ENCODE measurements at regions not wholly inside any gene's neighbourhood (a gene's known extent, or its start where the extent isn't known, plus 50 kb on each side); places are given as distances from the start of the nearest gene placed in this dataset.

GRCh38 chr12:74910831-74911230 is 298.8 kb downstream of the KCNC2 start:
- DNase-seq: no peak
- Mint-ChIP-seq H3K27ac (ENCODE audit: unreplicated experiment) (no peak overlapping the region), H3K4me1 (ENCODE audit: low read depth, unreplicated experiment) (no peaks in the 10 kb centered on the region), H3K9me3 (ENCODE audit: low read depth, unreplicated experiment) (no peaks in the 10 kb centered on the region), H3K36me3 (ENCODE audit: insufficient read depth, unreplicated experiment) (no peaks in the 10 kb centered on the region), H3K4me3 (ENCODE audit: low read depth, unreplicated experiment) (no peak overlapping the region), H3K27me3 (ENCODE audit: unreplicated experiment) (no peaks in the 10 kb centered on the region)
- intact Hi-C loops (cut with micrococcal nuclease; ENCODE audit: unreplicated experiment): no loop called here
- no TSS peak for BruUV-seq (replicated peaks)
- CTCF ChIA-PET: no interaction called here
- no peak for TF ChIP-seq CTCF (IDR thresholded peaks at IDR 0.05; ENCODE audit: unreplicated experiment)

GRCh38 chr12:74914378-74914777 is 295.3 kb downstream of the KCNC2 start:
- Mint-ChIP-seq H3K27me3 (ENCODE audit: unreplicated experiment) (no peaks in the 10 kb centered on the region), H3K4me3 (ENCODE audit: low read depth, unreplicated experiment) (no peak overlapping the region), H3K36me3 (ENCODE audit: insufficient read depth, unreplicated experiment) (no peaks in the 10 kb centered on the region), H3K9me3 (ENCODE audit: low read depth, unreplicated experiment) (no peaks in the 10 kb centered on the region), H3K27ac (ENCODE audit: unreplicated experiment) (no peak overlapping the region), H3K4me1 (ENCODE audit: low read depth, unreplicated experiment) (no peaks in the 10 kb centered on the region)
- TF ChIP-seq CTCF (IDR thresholded peaks at IDR 0.05; ENCODE audit: unreplicated experiment): no peak
- BruUV-seq (replicated peaks): no TSS peak
- DNase-seq: no peak
- CTCF ChIA-PET: no interaction called here
- intact Hi-C loops (cut with micrococcal nuclease; ENCODE audit: unreplicated experiment): no loop called here

GRCh38 chr12:74915718-74916117 is 293.9 kb downstream of the KCNC2 start:
- intact Hi-C loops (cut with micrococcal nuclease; ENCODE audit: unreplicated experiment): no loop called here
- H3K4me1 Mint-ChIP-seq (ENCODE audit: low read depth, unreplicated experiment): no peaks in the 10 kb centered on the region
- no peak overlapping the region for H3K27ac Mint-ChIP-seq (ENCODE audit: unreplicated experiment)
- TF ChIP-seq CTCF (IDR thresholded peaks at IDR 0.05; ENCODE audit: unreplicated experiment): no peak
- H3K27me3 Mint-ChIP-seq (ENCODE audit: unreplicated experiment): no peaks in the 10 kb centered on the region
- H3K4me3 Mint-ChIP-seq (ENCODE audit: low read depth, unreplicated experiment): no peak overlapping the region
- no peak for DNase-seq
- CTCF ChIA-PET: no interaction called here
- H3K36me3 Mint-ChIP-seq (ENCODE audit: insufficient read depth, unreplicated experiment): no peaks in the 10 kb centered on the region
- no TSS peak for BruUV-seq (replicated peaks)
- H3K9me3 Mint-ChIP-seq (ENCODE audit: low read depth, unreplicated experiment): no peaks in the 10 kb centered on the region

- CTCF ChIA-PET: no interaction called here
- Mint-ChIP-seq H3K27ac (ENCODE audit: unreplicated experiment) (no peak overlapping the region), H3K9me3 (ENCODE audit: low read depth, unreplicated experiment) (no peaks in the 10 kb centered on the region), H3K4me1 (ENCODE audit: low read depth, unreplicated experiment) (no peaks in the 10 kb centered on the region), H3K27me3 (ENCODE audit: unreplicated experiment) (no peaks in the 10 kb centered on the region), H3K4me3 (ENCODE audit: low read depth, unreplicated experiment) (no peak overlapping the region), H3K36me3 (ENCODE audit: insufficient read depth, unreplicated experiment) (no peaks in the 10 kb centered on the region)
- no TSS peak for BruUV-seq (replicated peaks)
- intact Hi-C loops (cut with micrococcal nuclease; ENCODE audit: unreplicated experiment): no loop called here
- no peak for TF ChIP-seq CTCF (IDR thresholded peaks at IDR 0.05; ENCODE audit: unreplicated experiment)
- no peak for DNase-seq
These were observed 291.9 kb downstream of the KCNC2 start for GRCh38 chr12:74917743-74918142.

GRCh38 chr12:74918291-74918690 is 291.3 kb downstream of the KCNC2 start:
- no peaks in the 10 kb centered on the region for H3K9me3 Mint-ChIP-seq (ENCODE audit: low read depth, unreplicated experiment)
- intact Hi-C loops (cut with micrococcal nuclease; ENCODE audit: unreplicated experiment): no loop called here
- no peak for DNase-seq
- no peak overlapping the region for H3K27ac Mint-ChIP-seq (ENCODE audit: unreplicated experiment)
- no TSS peak for BruUV-seq (replicated peaks)
- no peaks in the 10 kb centered on the region for H3K27me3 Mint-ChIP-seq (ENCODE audit: unreplicated experiment)
- H3K4me3 Mint-ChIP-seq (ENCODE audit: low read depth, unreplicated experiment): no peak overlapping the region
- no peak for TF ChIP-seq CTCF (IDR thresholded peaks at IDR 0.05; ENCODE audit: unreplicated experiment)
- CTCF ChIA-PET: no interaction called here
- H3K4me1 Mint-ChIP-seq (ENCODE audit: low read depth, unreplicated experiment): no peaks in the 10 kb centered on the region
- no peaks in the 10 kb centered on the region for H3K36me3 Mint-ChIP-seq (ENCODE audit: insufficient read depth, unreplicated experiment)

All from Calu3 (cell line).